GM06990 (cell line): ENCODE measurements at regions not wholly inside any gene's neighbourhood (a gene's known extent, or its start where the extent isn't known, plus 50 kb on each side); places are given as distances from the start of the nearest gene placed in this dataset.
"Not testable (repeated sequence)": the region's sequence is repeated elsewhere in the genome, so short reads cannot be mapped to it uniquely, and the experiment has no call there.

Experiments used
- DNase-seq: peaks from one replicate; pipeline ENCODE4 v3.0.0-alpha.2; 2011; ENCODE audit not compliant: insufficient read length; ENCODE audit errors: extremely low read depth
- H3K27me3 ChIP-seq: replicated peaks from 2 replicates; pipeline ENCODE4 v1.6.0; 2011; ENCODE audit warnings: low read length; ENCODE audit not compliant: control insufficient read depth, insufficient read depth
- H3K36me3 ChIP-seq: 2 replicates; pipeline ENCODE4 v1.5.1; 2011; ENCODE audit warnings: low read length; ENCODE audit not compliant: control insufficient read depth, insufficient read depth
- H3K4me3 ChIP-seq: replicated peaks from 2 replicates; pipeline ENCODE4 v1.5.1; 2011; ENCODE audit warnings: low read depth, mild to moderate bottlenecking, control low read depth, low read length
- TF ChIP-seq, protein P1 (sequence below): IDR thresholded peaks from 2 replicates; pipeline ENCODE4 v1.5.1; 2011; ENCODE audit warnings: low read length, control low read depth, mild to moderate bottlenecking, inconsistent platforms; ENCODE audit not compliant: insufficient read depth, poor library complexity, severe bottlenecking

GRCh38 chr9:28456861-28457260 lies 883.6 kb upstream of the C9orf72 start:
- no peak for DNase-seq
- no peaks in the 10 kb centered on the region for H3K36me3 ChIP-seq
- H3K27me3 ChIP-seq, result no peaks in the 10 kb centered on the region
- TF ChIP-seq, protein P1, sequence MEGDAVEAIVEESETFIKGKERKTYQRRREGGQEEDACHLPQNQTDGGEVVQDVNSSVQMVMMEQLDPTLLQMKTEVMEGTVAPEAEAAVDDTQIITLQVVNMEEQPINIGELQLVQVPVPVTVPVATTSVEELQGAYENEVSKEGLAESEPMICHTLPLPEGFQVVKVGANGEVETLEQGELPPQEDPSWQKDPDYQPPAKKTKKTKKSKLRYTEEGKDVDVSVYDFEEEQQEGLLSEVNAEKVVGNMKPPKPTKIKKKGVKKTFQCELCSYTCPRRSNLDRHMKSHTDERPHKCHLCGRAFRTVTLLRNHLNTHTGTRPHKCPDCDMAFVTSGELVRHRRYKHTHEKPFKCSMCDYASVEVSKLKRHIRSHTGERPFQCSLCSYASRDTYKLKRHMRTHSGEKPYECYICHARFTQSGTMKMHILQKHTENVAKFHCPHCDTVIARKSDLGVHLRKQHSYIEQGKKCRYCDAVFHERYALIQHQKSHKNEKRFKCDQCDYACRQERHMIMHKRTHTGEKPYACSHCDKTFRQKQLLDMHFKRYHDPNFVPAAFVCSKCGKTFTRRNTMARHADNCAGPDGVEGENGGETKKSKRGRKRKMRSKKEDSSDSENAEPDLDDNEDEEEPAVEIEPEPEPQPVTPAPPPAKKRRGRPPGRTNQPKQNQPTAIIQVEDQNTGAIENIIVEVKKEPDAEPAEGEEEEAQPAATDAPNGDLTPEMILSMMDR, result no peak
- no peak overlapping the region for H3K4me3 ChIP-seq

DNA sequence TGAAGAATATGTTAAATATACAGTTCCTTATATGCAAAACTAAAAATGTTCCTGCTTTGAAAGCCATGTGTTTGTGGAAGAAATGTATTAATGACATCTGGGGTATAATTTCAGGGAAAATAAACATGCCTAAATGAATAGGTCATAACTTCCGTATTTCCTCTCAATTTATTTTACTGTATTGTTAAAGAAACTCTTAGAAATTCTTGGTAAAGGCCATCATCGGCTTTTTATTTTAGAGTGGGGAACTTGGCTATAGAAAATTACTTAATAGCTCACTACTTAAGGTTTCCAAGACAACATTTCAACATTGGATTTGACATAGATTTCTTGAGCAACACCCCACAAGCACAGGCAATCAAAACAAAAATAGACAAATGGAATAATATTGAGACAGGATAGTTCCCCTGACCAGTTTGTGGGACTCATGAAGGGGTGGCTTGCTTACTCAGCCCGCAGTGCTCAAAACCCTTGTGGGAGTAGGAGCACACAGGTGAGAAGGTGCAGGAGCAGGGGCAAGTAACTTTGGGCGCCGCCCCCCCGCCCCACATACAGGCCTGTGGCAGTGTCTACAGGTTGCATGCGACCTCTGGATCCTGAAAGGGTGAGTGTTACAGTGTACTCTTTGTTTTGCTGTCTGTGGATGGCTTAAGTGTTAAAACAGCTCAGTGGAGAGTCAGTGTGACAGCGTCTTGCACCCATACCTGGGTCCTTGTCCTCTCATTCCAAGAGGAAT lies 891.4 kb upstream of the C9orf72 start:
- Histone ChIP-seq H3K4me3 (no peak overlapping the region), H3K36me3 (no peaks in the 10 kb centered on the region), H3K27me3 (no peaks in the 10 kb centered on the region)
- DNase-seq, result no peak
- TF ChIP-seq, protein P1, result no peak

DNA sequence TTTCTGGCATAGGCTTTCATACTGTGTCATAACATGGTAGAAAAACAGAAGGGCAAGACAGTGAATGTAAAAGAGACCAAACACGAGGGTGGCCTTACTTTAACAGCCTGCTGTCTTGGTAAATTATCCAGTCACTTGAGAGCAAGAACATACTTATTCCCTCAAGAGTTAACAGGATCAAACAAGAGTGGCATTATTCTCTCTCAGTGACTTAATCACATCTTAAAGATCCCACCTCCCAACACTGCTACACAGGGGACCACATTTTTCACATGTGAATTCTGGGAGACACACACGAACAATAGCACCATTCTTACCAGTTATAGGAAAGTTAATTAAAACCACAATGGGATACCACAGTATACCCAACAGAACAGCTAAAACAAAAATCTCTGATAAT lies 898.0 kb upstream of the C9orf72 start:
- no peaks in the 10 kb centered on the region for H3K36me3 ChIP-seq
- TF ChIP-seq, protein P1, result no peak
- DNase-seq, result no peak
- no peaks in the 10 kb centered on the region for H3K27me3 ChIP-seq
- no peak overlapping the region for H3K4me3 ChIP-seq

DNA sequence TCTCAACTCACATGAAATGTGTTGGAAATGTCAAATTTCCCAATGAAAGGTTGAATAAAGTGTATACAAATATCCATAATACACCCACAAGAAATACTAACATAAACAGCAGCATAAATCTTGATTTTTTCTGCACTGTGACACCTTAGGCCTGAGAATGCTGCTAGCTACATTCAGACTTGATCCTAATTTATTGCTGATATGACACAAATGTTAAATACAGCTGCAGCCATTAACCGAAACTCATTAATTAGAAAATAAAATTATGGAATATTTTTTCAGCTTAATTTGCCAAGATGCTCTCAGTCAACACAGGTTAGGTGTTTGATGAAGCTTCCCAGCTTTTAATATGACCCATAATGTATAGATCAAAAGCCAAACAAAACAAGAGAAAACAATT lies 914.3 kb upstream of the C9orf72 start:
- no peak overlapping the region for H3K4me3 ChIP-seq
- DNase-seq, result no peak

GRCh38 chr9:28491121-28491520 lies 917.8 kb upstream of the C9orf72 start:
- no peaks in the 10 kb centered on the region for H3K36me3 ChIP-seq
- TF ChIP-seq, protein P1, result no peak
- DNase-seq, result no peak
- H3K27me3 ChIP-seq, result no peaks in the 10 kb centered on the region
- no peak overlapping the region for H3K4me3 ChIP-seq

More for the DNA sequence above, 914.3 kb upstream of the C9orf72 start:
- TF ChIP-seq, protein P1, result no peak
- H3K36me3 ChIP-seq, result no peaks in the 10 kb centered on the region
- H3K27me3 ChIP-seq, result no peaks in the 10 kb centered on the region

- not testable (repeated sequence) for H3K4me3 ChIP-seq, DNase-seq, H3K27me3 ChIP-seq, H3K36me3 ChIP-seq
Measured at GRCh38 chr9:28498168-28498567, 924.9 kb upstream of the C9orf72 start.
